Neutrophil (primary cell): ENCODE measurements at regions not wholly inside any gene's neighbourhood (a gene's known extent, or its start where the extent isn't known, plus 50 kb on each side); places are given as distances from the start of the nearest gene placed in this dataset.
A peak's percentile ranks its signal among the peaks of the same experiment; 100 is the strongest.

Source experiments
- H3K27ac ChIP-seq: fragments of 200-600 bp; sonication (generic); 2 replicates; pipeline ENCODE4 v1.5.1; 2016; ENCODE audit warnings: mild to moderate bottlenecking, moderate library complexity
- H3K27me3 ChIP-seq: fragments of 200-600 bp; sonication (generic); 2 replicates; pipeline ENCODE4 v1.6.0; 2016; ENCODE audit warnings: mild to moderate bottlenecking
- H3K36me3 ChIP-seq: fragments of 200-600 bp; sonication (generic); 2 replicates; pipeline ENCODE4 v1.5.1; 2017
- H3K4me1 ChIP-seq, 2 experiments: fragments of 200-600 bp in 1 of 2; sonication (generic) in 1 of 2; 1 replicate in 1 of 2; 2 replicates in 1 of 2; pipeline versions ENCODE4 v1.5.1 to v1.6.1; 2013 to 2016; ENCODE audit warnings: low read depth in 1 of 2, low read length in 1 of 2, mild to moderate bottlenecking in 1 of 2, moderate library complexity in 1 of 2; ENCODE audit not compliant: control insufficient read depth in 1 of 2, insufficient read depth in 1 of 2
- H3K4me3 ChIP-seq, 2 experiments: fragments of 200-600 bp in 1 of 2; sonication (generic) in 1 of 2; 1 replicate in 1 of 2; 2 replicates in 1 of 2; pipeline ENCODE4 v1.5.1; 2013 to 2016; ENCODE audit warnings: low read depth in 1 of 2, low read length in 1 of 2, mild to moderate bottlenecking in 1 of 2, moderate library complexity in 1 of 2
- H3K9me3 ChIP-seq: fragments of 200-600 bp; sonication (generic); 2 replicates; pipeline ENCODE4 v1.5.1; 2016
- TF ChIP-seq, protein P1 (sequence below): fragments of 200-600 bp; sonication (generic); IDR thresholded peaks from 2 replicates; pipeline ENCODE4 v1.5.1; 2016; ENCODE audit warnings: antibody characterized with exemption

DNA sequence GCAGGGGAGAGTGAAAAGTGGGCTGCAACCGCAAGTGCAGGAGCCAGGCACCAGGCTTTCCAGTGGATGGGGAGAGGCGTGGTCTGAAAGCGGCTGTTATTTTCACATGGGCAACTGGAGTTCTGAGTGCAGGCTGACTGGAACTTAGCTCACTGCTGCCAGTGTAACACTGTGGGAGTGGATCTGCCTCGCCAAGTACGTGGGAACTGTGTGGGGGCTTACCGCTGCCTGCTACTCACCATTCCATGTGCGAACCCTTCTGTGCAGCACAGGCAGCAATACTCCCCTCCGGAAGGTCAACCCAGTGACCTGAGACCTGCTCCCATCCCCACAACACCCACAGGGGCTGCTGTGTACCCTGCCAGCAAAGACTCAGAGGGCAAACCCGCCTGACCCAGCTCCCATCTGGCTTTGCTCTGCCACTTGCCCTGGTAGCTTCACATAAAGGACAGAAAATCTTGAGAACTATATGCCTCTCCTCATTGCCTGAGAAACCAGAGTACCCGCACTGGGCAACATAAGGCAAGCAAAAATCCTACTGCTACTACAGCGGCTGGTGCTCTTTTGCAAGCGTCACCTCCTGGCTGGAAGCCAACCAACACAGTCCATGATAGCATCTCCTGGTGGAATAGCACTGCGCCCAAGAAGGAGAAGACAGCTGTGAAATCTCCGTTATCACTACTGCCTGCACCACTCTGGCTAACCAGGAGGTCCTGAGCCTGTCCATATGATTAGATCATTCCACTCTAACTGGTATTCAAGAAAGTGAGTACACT is 54.4 kb upstream of the SIRPG start:
- H3K4me1 ChIP-seq: peaks cover 6 to 9% of the 10 kb centered on the region in 2 experiments
- TF ChIP-seq, protein P1, sequence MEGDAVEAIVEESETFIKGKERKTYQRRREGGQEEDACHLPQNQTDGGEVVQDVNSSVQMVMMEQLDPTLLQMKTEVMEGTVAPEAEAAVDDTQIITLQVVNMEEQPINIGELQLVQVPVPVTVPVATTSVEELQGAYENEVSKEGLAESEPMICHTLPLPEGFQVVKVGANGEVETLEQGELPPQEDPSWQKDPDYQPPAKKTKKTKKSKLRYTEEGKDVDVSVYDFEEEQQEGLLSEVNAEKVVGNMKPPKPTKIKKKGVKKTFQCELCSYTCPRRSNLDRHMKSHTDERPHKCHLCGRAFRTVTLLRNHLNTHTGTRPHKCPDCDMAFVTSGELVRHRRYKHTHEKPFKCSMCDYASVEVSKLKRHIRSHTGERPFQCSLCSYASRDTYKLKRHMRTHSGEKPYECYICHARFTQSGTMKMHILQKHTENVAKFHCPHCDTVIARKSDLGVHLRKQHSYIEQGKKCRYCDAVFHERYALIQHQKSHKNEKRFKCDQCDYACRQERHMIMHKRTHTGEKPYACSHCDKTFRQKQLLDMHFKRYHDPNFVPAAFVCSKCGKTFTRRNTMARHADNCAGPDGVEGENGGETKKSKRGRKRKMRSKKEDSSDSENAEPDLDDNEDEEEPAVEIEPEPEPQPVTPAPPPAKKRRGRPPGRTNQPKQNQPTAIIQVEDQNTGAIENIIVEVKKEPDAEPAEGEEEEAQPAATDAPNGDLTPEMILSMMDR: no peak
- H3K36me3 ChIP-seq: no peaks in the 10 kb centered on the region
- H3K27ac ChIP-seq: no peak overlapping the region
- H3K9me3 ChIP-seq: no peaks in the 10 kb centered on the region
- H3K4me3 ChIP-seq: no peak overlapping the region
- no peaks in the 10 kb centered on the region for H3K27me3 ChIP-seq

DNA sequence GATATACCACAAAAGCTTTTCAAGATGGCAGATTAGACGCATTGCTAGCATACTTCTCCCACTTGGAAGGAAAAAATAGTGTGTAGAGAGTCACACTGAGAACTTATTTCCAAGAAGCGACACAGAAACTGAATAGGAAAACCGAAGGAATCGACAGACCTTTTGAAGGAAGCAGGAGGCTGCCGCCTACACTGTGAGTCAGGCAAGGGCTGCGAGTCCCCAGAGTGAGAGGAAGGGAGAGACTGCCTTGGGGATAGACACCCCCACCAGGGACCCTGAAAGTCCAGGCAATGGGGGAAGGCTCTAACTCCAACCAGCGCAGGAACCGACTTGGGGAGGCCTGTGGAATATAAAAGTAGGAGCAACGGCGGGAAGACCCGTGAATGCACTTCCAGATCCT is 53.7 kb upstream of the SIRPG start:
- Histone ChIP-seq H3K36me3 (no peaks in the 10 kb centered on the region), H3K4me3 (no peak overlapping the region), H3K9me3 (no peaks in the 10 kb centered on the region), H3K4me1 (peaks cover 6 to 9% of the 10 kb centered on the region in 2 experiments), H3K27ac (no peak overlapping the region), H3K27me3 (no peaks in the 10 kb centered on the region)
- TF ChIP-seq, protein P1: no peak

DNA sequence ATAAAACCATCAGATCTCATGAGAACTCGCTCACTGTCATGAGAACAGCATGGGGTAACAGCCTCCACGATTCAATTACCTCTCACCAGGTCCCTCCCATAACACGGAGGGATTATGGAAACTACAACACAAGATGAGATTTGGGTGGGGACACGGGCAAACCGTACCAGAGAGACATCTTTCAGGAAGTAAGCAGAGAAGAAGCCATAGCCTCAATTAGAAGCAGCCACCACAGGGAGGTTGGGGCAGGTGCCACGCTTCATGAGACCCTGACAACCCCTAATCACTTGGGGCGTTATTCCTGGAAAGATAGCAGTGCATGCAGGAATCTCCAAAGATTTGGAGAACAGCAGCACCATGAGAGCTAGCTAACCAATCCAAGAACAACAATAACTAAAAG is 52.9 kb upstream of the SIRPG start:
- TF ChIP-seq, protein P1: no peak
- H3K4me3 ChIP-seq: no peak overlapping the region
- no peaks in the 10 kb centered on the region for H3K27me3 ChIP-seq
- H3K4me1 ChIP-seq: peaks cover 6 to 9% of the 10 kb centered on the region in 2 experiments
- no peaks in the 10 kb centered on the region for H3K9me3 ChIP-seq
- no peak overlapping the region for H3K27ac ChIP-seq
- no peaks in the 10 kb centered on the region for H3K36me3 ChIP-seq

DNA sequence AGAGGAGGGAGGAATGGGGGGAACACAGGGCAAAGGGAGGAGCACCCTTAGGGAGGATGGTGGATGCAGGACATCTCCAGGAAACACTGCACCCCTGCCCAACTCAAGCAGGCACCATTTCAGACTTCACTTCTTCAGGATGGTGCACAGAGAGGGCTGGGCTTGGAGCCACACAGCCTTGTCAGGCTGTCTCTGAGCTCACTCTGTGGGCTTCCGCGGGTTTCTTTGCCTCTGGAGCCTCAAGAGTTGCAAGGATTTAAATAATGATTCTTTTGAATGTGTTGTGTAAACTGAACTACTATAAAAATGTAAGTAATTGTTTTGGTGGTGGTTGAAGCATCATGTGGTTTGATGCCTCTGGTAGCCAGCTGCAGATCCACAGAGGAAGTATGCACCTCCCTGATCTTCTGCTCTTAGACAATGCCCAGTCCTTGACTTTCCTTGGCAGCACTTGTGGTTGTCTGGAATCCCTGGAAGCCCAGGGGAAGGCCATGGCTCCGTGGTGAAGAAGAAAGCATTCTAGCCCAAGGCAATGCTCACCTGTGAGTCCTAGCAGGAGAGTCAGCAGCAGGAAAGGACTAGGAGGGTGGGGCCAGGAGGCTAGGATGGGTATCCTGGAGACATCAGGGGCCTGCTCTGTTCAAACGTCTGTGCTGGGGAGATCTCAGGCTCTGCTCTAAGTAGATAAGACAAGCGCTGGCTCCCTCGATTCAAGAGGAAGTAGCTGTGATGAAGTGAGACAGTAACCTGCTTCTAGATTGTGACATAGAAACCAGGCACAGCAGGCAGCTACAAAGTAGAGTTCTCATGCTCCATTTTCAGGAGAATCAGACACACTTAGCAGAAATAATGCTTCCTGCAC is 50.2 kb upstream of the SIRPG start:
- Histone ChIP-seq H3K36me3 (no peaks in the 10 kb centered on the region), H3K4me3 (no peak overlapping the region), H3K27me3 (no peaks in the 10 kb centered on the region), H3K27ac (peak overlapping the region; percentile 11), H3K9me3 (no peaks in the 10 kb centered on the region), H3K4me1 (peaks cover 6 to 10% of the 10 kb centered on the region in 2 experiments)
- TF ChIP-seq, protein P1: no peak
